Astrocyte (in vitro differentiated cells and primary cell): ENCODE measurements at regions not wholly inside any gene's neighbourhood (a gene's known extent, or its start where the extent isn't known, plus 50 kb on each side); places are given as distances from the start of the nearest gene placed in this dataset.

Experiments used
- CTCF ChIP-seq: IDR thresholded peaks from 2 replicates; pipeline ENCODE4 v1.5.1; 2011; ENCODE audit warnings: low read depth, mild to moderate bottlenecking, inconsistent platforms, low read length, moderate library complexity; ENCODE audit not compliant: insufficient read depth
- EZH2 ChIP-seq: IDR thresholded peaks from 2 replicates; pipeline ENCODE4 v1.6.1; 2012; ENCODE audit warnings: mild to moderate bottlenecking, low read length, inconsistent platforms; ENCODE audit not compliant: insufficient read depth

DNA sequence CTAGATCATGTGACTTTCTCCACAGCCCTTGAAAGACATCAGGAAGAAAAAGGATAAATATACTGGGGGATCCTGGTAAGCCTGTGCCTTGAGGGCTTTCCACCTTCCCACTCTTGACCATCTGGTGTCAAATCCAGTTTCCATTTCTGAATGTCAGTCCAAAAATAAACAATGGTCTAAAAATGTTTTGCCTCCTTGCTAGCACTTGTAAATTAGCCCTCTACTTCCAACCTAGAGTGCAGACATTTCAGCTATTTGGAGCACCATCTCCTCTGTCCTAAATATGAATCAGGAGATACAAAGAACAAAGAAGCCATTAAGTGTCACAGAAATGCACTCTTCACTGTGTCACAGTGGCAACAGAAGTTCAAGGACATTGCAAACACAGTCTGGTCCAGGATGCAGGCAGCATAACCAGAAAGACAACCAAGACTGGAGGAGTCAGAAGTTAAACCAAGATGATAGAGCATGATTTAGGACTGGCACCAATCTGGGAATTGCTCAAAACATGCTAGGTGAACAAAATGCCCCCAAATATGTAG, 88.1 kb downstream of the CCDC34 start:
- no peak for TF ChIP-seq CTCF
- TF ChIP-seq EZH2, result no peak
